Uterus (tissue), 2 donors: ENCODE measurements at regions not wholly inside any gene's neighbourhood (a gene's known extent, or its start where the extent isn't known, plus 50 kb on each side); places are given as distances from the start of the nearest gene placed in this dataset.

Source experiments
- POLR2A ChIP-seq, 2 donors: fragments of 450-650 bp; IDR thresholded peaks; one replicate each; pipeline ENCODE4 v1.6.1; 2016; ENCODE audit warnings: antibody characterized with exemption in 2 of 2, mild to moderate bottlenecking in 1 of 2, moderate library complexity in 1 of 2
- TF ChIP-seq, protein P1 (sequence below), 4 experiments: fragments of 200-600 bp in 2 of 4; fragments of 450-650 bp in 2 of 4; sonication (generic) in 2 of 4; IDR thresholded peaks; one replicate each; pipeline ENCODE4 v1.5.1; 2016 to 2019; ENCODE audit warnings: antibody characterized with exemption in 4 of 4, mild to moderate bottlenecking in 2 of 4, moderate library complexity in 1 of 4

GRCh38 chr2:118569876-118570535, 277.4 kb downstream of the EN1 start:
- TF ChIP-seq, protein P1, sequence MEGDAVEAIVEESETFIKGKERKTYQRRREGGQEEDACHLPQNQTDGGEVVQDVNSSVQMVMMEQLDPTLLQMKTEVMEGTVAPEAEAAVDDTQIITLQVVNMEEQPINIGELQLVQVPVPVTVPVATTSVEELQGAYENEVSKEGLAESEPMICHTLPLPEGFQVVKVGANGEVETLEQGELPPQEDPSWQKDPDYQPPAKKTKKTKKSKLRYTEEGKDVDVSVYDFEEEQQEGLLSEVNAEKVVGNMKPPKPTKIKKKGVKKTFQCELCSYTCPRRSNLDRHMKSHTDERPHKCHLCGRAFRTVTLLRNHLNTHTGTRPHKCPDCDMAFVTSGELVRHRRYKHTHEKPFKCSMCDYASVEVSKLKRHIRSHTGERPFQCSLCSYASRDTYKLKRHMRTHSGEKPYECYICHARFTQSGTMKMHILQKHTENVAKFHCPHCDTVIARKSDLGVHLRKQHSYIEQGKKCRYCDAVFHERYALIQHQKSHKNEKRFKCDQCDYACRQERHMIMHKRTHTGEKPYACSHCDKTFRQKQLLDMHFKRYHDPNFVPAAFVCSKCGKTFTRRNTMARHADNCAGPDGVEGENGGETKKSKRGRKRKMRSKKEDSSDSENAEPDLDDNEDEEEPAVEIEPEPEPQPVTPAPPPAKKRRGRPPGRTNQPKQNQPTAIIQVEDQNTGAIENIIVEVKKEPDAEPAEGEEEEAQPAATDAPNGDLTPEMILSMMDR (IDR thresholded peaks at IDR 0.05) = no peak
- TF ChIP-seq POLR2A (IDR thresholded peaks at IDR 0.05) = no peak
